ENCODE measurements at regions not wholly inside any gene's neighbourhood (a gene's known extent, or its start where the extent isn't known, plus 50 kb on each side); places are given as distances from the start of the nearest gene placed in this dataset.

- H2BK120ac ChIP-seq (ENCODE audit: low read depth, low read length) = no peak overlapping the region
- H3K14ac ChIP-seq (ENCODE audit: low read length) = no peak overlapping the region
- H4K91ac ChIP-seq (ENCODE audit: low read depth, low read length, poor library complexity) = no peak overlapping the region
- no peak for DNase-seq (ENCODE audit: low spot score)
- no peak overlapping the region for H3K4me2 ChIP-seq (ENCODE audit: insufficient read depth, low read length, poor library complexity, severe bottlenecking)
- no peaks in the 10 kb centered on the region for H3K36me3 ChIP-seq (replicated peaks in 1 of 2; ENCODE audit: control insufficient read depth in 2 of 2, insufficient read depth in 2 of 2, low read length in 2 of 2)
- no peak overlapping the region for H2BK12ac ChIP-seq (ENCODE audit: low read length)
- H2AFZ ChIP-seq (ENCODE audit: low read length) = no peak overlapping the region
- H2BK5ac ChIP-seq (ENCODE audit: low read length) = no peak overlapping the region
- H3K27ac ChIP-seq (replicated peaks; ENCODE audit: low read length) = no peak overlapping the region
- no peak overlapping the region for H3K4me3 ChIP-seq (ENCODE audit: low read length in 2 of 2)
- no peak overlapping the region for H2AK5ac ChIP-seq (ENCODE audit: low read depth, low read length)
- no peak overlapping the region for H3K18ac ChIP-seq (ENCODE audit: low read length)
- no peak overlapping the region for H3K4ac ChIP-seq (ENCODE audit: low read length)
- H3K79me1 ChIP-seq (ENCODE audit: low read depth, low read length) = no peaks in the 10 kb centered on the region
- no peaks in the 10 kb centered on the region for H3K4me1 ChIP-seq (ENCODE audit: control insufficient read depth in 2 of 2, insufficient read depth in 1 of 2, low read depth in 1 of 2, low read length in 2 of 2)
- H3K9me3 ChIP-seq (replicated peaks in 1 of 2; ENCODE audit: control insufficient read depth in 2 of 2, insufficient read depth in 1 of 2, low read depth in 1 of 2, low read length in 2 of 2) = no peaks in the 10 kb centered on the region
- H3K9ac ChIP-seq (ENCODE audit: low read depth, low read length, poor library complexity) = no peak overlapping the region
- no peak overlapping the region for H2BK15ac ChIP-seq (ENCODE audit: low read length)
- no CpG with 5 or more reads among the region's 3 CpGs for WGBS, 2 donors (ENCODE audit: extremely low coverage in 2 of 2, insufficient read length in 2 of 2, insufficient replicate concordance in 1 of 2)
- no peak overlapping the region for H3K23ac ChIP-seq (ENCODE audit: low read depth, low read length, poor library complexity)
- no peaks in the 10 kb centered on the region for H3K27me3 ChIP-seq (ENCODE audit: control insufficient read depth in 3 of 3, insufficient read depth in 3 of 3, low read depth in 1 of 3, low read length in 3 of 3)
- no peak overlapping the region for H4K8ac ChIP-seq (ENCODE audit: low read depth, low read length)
Measured at GRCh38 chr7:18196638-18197037, 169.0 kb upstream of the PRPS1L1 start.

GRCh38 chr7:18198868-18199267 is 171.2 kb upstream of the PRPS1L1 start:
- no peak overlapping the region for H4K91ac ChIP-seq (ENCODE audit: low read depth, low read length, poor library complexity)
- no CpG with 5 or more reads among the region's 1 CpG for WGBS, 2 donors (ENCODE audit: extremely low coverage in 2 of 2, insufficient read length in 2 of 2, insufficient replicate concordance in 1 of 2)
- H2AFZ ChIP-seq (ENCODE audit: low read length) = no peak overlapping the region
- H3K18ac ChIP-seq (ENCODE audit: low read length) = no peak overlapping the region
- no peak overlapping the region for H3K27ac ChIP-seq (replicated peaks; ENCODE audit: low read length)
- no peak overlapping the region for H3K23ac ChIP-seq (ENCODE audit: low read depth, low read length, poor library complexity)
- no peaks in the 10 kb centered on the region for H3K9me3 ChIP-seq (replicated peaks in 1 of 2; ENCODE audit: control insufficient read depth in 2 of 2, insufficient read depth in 1 of 2, low read depth in 1 of 2, low read length in 2 of 2)
- H3K79me1 ChIP-seq (ENCODE audit: low read depth, low read length) = no peaks in the 10 kb centered on the region
- no peak for DNase-seq (ENCODE audit: low spot score)
- H3K14ac ChIP-seq (ENCODE audit: low read length) = no peak overlapping the region
- H3K9ac ChIP-seq (ENCODE audit: low read depth, low read length, poor library complexity) = no peak overlapping the region
- H2BK5ac ChIP-seq (ENCODE audit: low read length) = no peak overlapping the region
- no peaks in the 10 kb centered on the region for H3K4me1 ChIP-seq (ENCODE audit: control insufficient read depth in 2 of 2, insufficient read depth in 1 of 2, low read depth in 1 of 2, low read length in 2 of 2)
- H3K36me3 ChIP-seq (replicated peaks in 1 of 2; ENCODE audit: control insufficient read depth in 2 of 2, insufficient read depth in 2 of 2, low read length in 2 of 2) = no peaks in the 10 kb centered on the region
- no peak overlapping the region for H3K4me3 ChIP-seq (ENCODE audit: low read length in 2 of 2)
- no peak overlapping the region for H3K4me2 ChIP-seq (ENCODE audit: insufficient read depth, low read length, poor library complexity, severe bottlenecking)
- H4K8ac ChIP-seq (ENCODE audit: low read depth, low read length) = no peak overlapping the region
- no peak overlapping the region for H2BK120ac ChIP-seq (ENCODE audit: low read depth, low read length)
- no peak overlapping the region for H3K4ac ChIP-seq (ENCODE audit: low read length)
- H2BK15ac ChIP-seq (ENCODE audit: low read length) = no peak overlapping the region
- H3K27me3 ChIP-seq (ENCODE audit: control insufficient read depth in 3 of 3, insufficient read depth in 3 of 3, low read depth in 1 of 3, low read length in 3 of 3) = no peaks in the 10 kb centered on the region
- no peak overlapping the region for H2BK12ac ChIP-seq (ENCODE audit: low read length)
- no peak overlapping the region for H2AK5ac ChIP-seq (ENCODE audit: low read depth, low read length)

- Histone ChIP-seq H4K91ac (ENCODE audit: low read depth, low read length, poor library complexity) (no peak overlapping the region), H3K36me3 (replicated peaks in 1 of 2; ENCODE audit: control insufficient read depth in 2 of 2, insufficient read depth in 2 of 2, low read length in 2 of 2) (no peaks in the 10 kb centered on the region), H2BK12ac (ENCODE audit: low read length) (no peak overlapping the region), H3K27ac (replicated peaks; ENCODE audit: low read length) (no peak overlapping the region), H3K27me3 (ENCODE audit: control insufficient read depth in 3 of 3, insufficient read depth in 3 of 3, low read depth in 1 of 3, low read length in 3 of 3) (no peaks in the 10 kb centered on the region), H2BK15ac (ENCODE audit: low read length) (no peak overlapping the region), H3K9me3 (replicated peaks in 1 of 2; ENCODE audit: control insufficient read depth in 2 of 2, insufficient read depth in 1 of 2, low read depth in 1 of 2, low read length in 2 of 2) (no peaks in the 10 kb centered on the region), H3K4ac (ENCODE audit: low read length) (no peak overlapping the region), H3K4me3 (ENCODE audit: low read length in 2 of 2) (no peak overlapping the region), H2BK5ac (ENCODE audit: low read length) (no peak overlapping the region), H3K4me2 (ENCODE audit: insufficient read depth, low read length, poor library complexity, severe bottlenecking) (no peak overlapping the region), H3K14ac (ENCODE audit: low read length) (no peak overlapping the region), H3K18ac (ENCODE audit: low read length) (no peak overlapping the region), H3K4me1 (ENCODE audit: control insufficient read depth in 2 of 2, insufficient read depth in 1 of 2, low read depth in 1 of 2, low read length in 2 of 2) (no peaks in the 10 kb centered on the region), H3K9ac (ENCODE audit: low read depth, low read length, poor library complexity) (no peak overlapping the region), H3K23ac (ENCODE audit: low read depth, low read length, poor library complexity) (no peak overlapping the region), H2BK120ac (ENCODE audit: low read depth, low read length) (no peak overlapping the region), H2AFZ (ENCODE audit: low read length) (no peak overlapping the region), H4K8ac (ENCODE audit: low read depth, low read length) (no peak overlapping the region), H2AK5ac (ENCODE audit: low read depth, low read length) (no peak overlapping the region), H3K79me1 (ENCODE audit: low read depth, low read length) (no peaks in the 10 kb centered on the region)
- DNase-seq (ENCODE audit: low spot score) = no peak
- WGBS, 2 donors (ENCODE audit: extremely low coverage in 2 of 2, insufficient read length in 2 of 2, insufficient replicate concordance in 1 of 2) = no CpG with 5 or more reads among the region's 4 CpGs
Measured at GRCh38 chr7:18200266-18200665, 172.6 kb upstream of the PRPS1L1 start.

GRCh38 chr7:18200855-18201254 is 173.2 kb upstream of the PRPS1L1 start:
- Histone ChIP-seq H3K23ac (ENCODE audit: low read depth, low read length, poor library complexity) (no peak overlapping the region), H3K9ac (ENCODE audit: low read depth, low read length, poor library complexity) (no peak overlapping the region), H3K9me3 (replicated peaks in 1 of 2; ENCODE audit: control insufficient read depth in 2 of 2, insufficient read depth in 1 of 2, low read depth in 1 of 2, low read length in 2 of 2) (no peaks in the 10 kb centered on the region), H3K4me2 (ENCODE audit: insufficient read depth, low read length, poor library complexity, severe bottlenecking) (no peak overlapping the region), H4K91ac (ENCODE audit: low read depth, low read length, poor library complexity) (no peak overlapping the region), H2AK5ac (ENCODE audit: low read depth, low read length) (no peak overlapping the region), H3K4me3 (ENCODE audit: low read length in 2 of 2) (no peak overlapping the region), H3K14ac (ENCODE audit: low read length) (no peak overlapping the region), H3K27me3 (ENCODE audit: control insufficient read depth in 3 of 3, insufficient read depth in 3 of 3, low read depth in 1 of 3, low read length in 3 of 3) (no peaks in the 10 kb centered on the region), H2AFZ (ENCODE audit: low read length) (no peak overlapping the region), H2BK15ac (ENCODE audit: low read length) (no peak overlapping the region), H3K36me3 (replicated peaks in 1 of 2; ENCODE audit: control insufficient read depth in 2 of 2, insufficient read depth in 2 of 2, low read length in 2 of 2) (no peaks in the 10 kb centered on the region), H2BK120ac (ENCODE audit: low read depth, low read length) (no peak overlapping the region), H4K8ac (ENCODE audit: low read depth, low read length) (no peak overlapping the region), H2BK5ac (ENCODE audit: low read length) (no peak overlapping the region), H2BK12ac (ENCODE audit: low read length) (no peak overlapping the region), H3K4ac (ENCODE audit: low read length) (no peak overlapping the region), H3K18ac (ENCODE audit: low read length) (no peak overlapping the region), H3K27ac (replicated peaks; ENCODE audit: low read length) (no peak overlapping the region), H3K4me1 (ENCODE audit: control insufficient read depth in 2 of 2, insufficient read depth in 1 of 2, low read depth in 1 of 2, low read length in 2 of 2) (no peaks in the 10 kb centered on the region), H3K79me1 (ENCODE audit: low read depth, low read length) (no peaks in the 10 kb centered on the region)
- no peak for DNase-seq (ENCODE audit: low spot score)
- WGBS, 2 donors (ENCODE audit: extremely low coverage in 2 of 2, insufficient read length in 2 of 2, insufficient replicate concordance in 1 of 2) = no CpG with 5 or more reads among the region's 8 CpGs
